Astrocyte (in vitro differentiated cells and primary cell): ENCODE measurements at regions not wholly inside any gene's neighbourhood (a gene's known extent, or its start where the extent isn't known, plus 50 kb on each side); places are given as distances from the start of the nearest gene placed in this dataset.

ENCODE experiments used
- DNase-seq: peaks from one replicate; pipeline ENCODE4 v3.0.0-alpha.2; 2010; ENCODE audit warnings: low read depth
- FAIRE-seq: peaks from 2 replicates; lab custom pipeline; 2011; peaks lifted over from hg19 to GRCh38; lab: Jason Lieb, UNC
- H2AFZ ChIP-seq: 2 replicates; pipeline ENCODE4 v1.6.0; 2012; ENCODE audit warnings: low read depth, low read length, inconsistent platforms
- H3K27ac ChIP-seq: 2 replicates; pipeline ENCODE4 v1.5.1; 2011; ENCODE audit warnings: low read depth, low read length, inconsistent platforms
- H3K27me3 ChIP-seq: 2 replicates; pipeline ENCODE4 v1.6.0; 2011; ENCODE audit warnings: low read length, inconsistent platforms; ENCODE audit not compliant: insufficient read depth
- H3K36me3 ChIP-seq: 2 replicates; pipeline ENCODE4 v1.5.1; 2011; ENCODE audit warnings: low read length, inconsistent platforms; ENCODE audit not compliant: insufficient read depth
- H3K4me1 ChIP-seq: 2 replicates; pipeline ENCODE4 v1.5.1; 2011; ENCODE audit warnings: low read length, inconsistent platforms; ENCODE audit not compliant: insufficient read depth
- H3K4me2 ChIP-seq: 2 replicates; pipeline ENCODE4 v1.6.0; 2012; ENCODE audit warnings: low read length, inconsistent platforms
- H3K4me3 ChIP-seq: 2 replicates; pipeline ENCODE4 v1.5.1; 2011; ENCODE audit warnings: low read depth, mild to moderate bottlenecking, low read length, inconsistent platforms; ENCODE audit not compliant: insufficient read depth
- H3K79me2 ChIP-seq: 2 replicates; pipeline ENCODE4 v1.6.0; 2012; ENCODE audit warnings: mild to moderate bottlenecking, low read length, inconsistent platforms; ENCODE audit not compliant: insufficient read depth
- H3K9ac ChIP-seq: 2 replicates; pipeline ENCODE4 v1.6.0; 2012; ENCODE audit warnings: mild to moderate bottlenecking, low read length, inconsistent platforms
- H3K9me3 ChIP-seq: 2 replicates; pipeline ENCODE4 v1.5.1; 2012; ENCODE audit warnings: low read depth, mild to moderate bottlenecking, low read length, inconsistent platforms; ENCODE audit not compliant: insufficient read depth
- H4K20me1 ChIP-seq: 2 replicates; pipeline ENCODE4 v1.6.0; 2012; ENCODE audit warnings: low read length, inconsistent platforms; ENCODE audit not compliant: insufficient read depth
- H3K27ac Mint-ChIP-seq: one replicate; pipeline ENCODE4 v1.8.0; 2021; ENCODE audit warnings: mild to moderate bottlenecking, mixed read lengths; ENCODE audit not compliant: unreplicated experiment
- H3K27me3 Mint-ChIP-seq: one replicate; pipeline ENCODE4 v1.8.0; 2021; ENCODE audit warnings: low read depth, mixed read lengths; ENCODE audit not compliant: unreplicated experiment
- H3K36me3 Mint-ChIP-seq: one replicate; pipeline ENCODE4 v1.8.0; 2021; ENCODE audit warnings: low read depth, mixed read lengths; ENCODE audit not compliant: unreplicated experiment
- H3K4me1 Mint-ChIP-seq: one replicate; pipeline ENCODE4 v1.8.0; 2021; ENCODE audit warnings: low read depth, mixed read lengths; ENCODE audit not compliant: unreplicated experiment
- H3K4me3 Mint-ChIP-seq: one replicate; pipeline ENCODE4 v1.8.0; 2021; ENCODE audit warnings: mild to moderate bottlenecking, moderate library complexity, mixed read lengths; ENCODE audit not compliant: unreplicated experiment
- H3K9me3 Mint-ChIP-seq: one replicate; pipeline ENCODE4 v1.8.0; 2021; ENCODE audit warnings: mild to moderate bottlenecking, mixed read lengths; ENCODE audit not compliant: unreplicated experiment
- CTCF ChIP-seq: IDR thresholded peaks from 2 replicates; pipeline ENCODE4 v1.5.1; 2011; ENCODE audit warnings: low read depth, mild to moderate bottlenecking, inconsistent platforms, low read length, moderate library complexity; ENCODE audit not compliant: insufficient read depth
- EZH2 ChIP-seq: IDR thresholded peaks from 2 replicates; pipeline ENCODE4 v1.6.1; 2012; ENCODE audit warnings: mild to moderate bottlenecking, low read length, inconsistent platforms; ENCODE audit not compliant: insufficient read depth

GRCh38 chr9:116042321-116042720 lies 111.3 kb upstream of the PAPPA start:
- Mint-ChIP-seq H3K4me3 (no peak overlapping the region), H3K27me3 (no peaks in the 10 kb centered on the region), H3K27ac (no peak overlapping the region), H3K36me3 (no peaks in the 10 kb centered on the region), H3K9me3 (no peaks in the 10 kb centered on the region), H3K4me1 (no peaks in the 10 kb centered on the region)
- DNase-seq, result no peak
- TF ChIP-seq EZH2, result no peak
- no peak for TF ChIP-seq CTCF
- no peak overlapping the region for H3K9ac ChIP-seq
- no peaks in the 10 kb centered on the region for H3K4me1 ChIP-seq
- no peaks in the 10 kb centered on the region for H4K20me1 ChIP-seq
- no peak for FAIRE-seq
- no peaks in the 10 kb centered on the region for H3K79me2 ChIP-seq
- peaks cover 3% of the 10 kb centered on the region for H3K27me3 ChIP-seq
- no peak overlapping the region for H2AFZ ChIP-seq
- no peak overlapping the region for H3K4me3 ChIP-seq
- H3K36me3 ChIP-seq, result no peaks in the 10 kb centered on the region
- no peak overlapping the region for H3K4me2 ChIP-seq
- no peaks in the 10 kb centered on the region for H3K9me3 ChIP-seq
- H3K27ac ChIP-seq, result no peak overlapping the region

GRCh38 chr9:116045083-116045482 lies 108.5 kb upstream of the PAPPA start:
- Histone ChIP-seq H3K27me3 (no peaks in the 10 kb centered on the region), H4K20me1 (no peaks in the 10 kb centered on the region), H3K9me3 (no peaks in the 10 kb centered on the region), H3K27ac (no peak overlapping the region), H3K4me3 (no peak overlapping the region), H3K4me2 (no peak overlapping the region), H3K79me2 (no peaks in the 10 kb centered on the region), H3K9ac (no peak overlapping the region), H3K36me3 (no peaks in the 10 kb centered on the region), H2AFZ (no peak overlapping the region), H3K4me1 (no peaks in the 10 kb centered on the region)
- FAIRE-seq, result no peak
- H3K36me3 Mint-ChIP-seq, result no peaks in the 10 kb centered on the region
- DNase-seq, result no peak
- no peaks in the 10 kb centered on the region for H3K9me3 Mint-ChIP-seq
- no peaks in the 10 kb centered on the region for H3K27me3 Mint-ChIP-seq
- TF ChIP-seq CTCF (no peak), EZH2 (no peak)
- no peak overlapping the region for H3K27ac Mint-ChIP-seq
- no peaks in the 10 kb centered on the region for H3K4me1 Mint-ChIP-seq
- no peak overlapping the region for H3K4me3 Mint-ChIP-seq

- Mint-ChIP-seq H3K27ac (no peak overlapping the region), H3K4me1 (no peaks in the 10 kb centered on the region), H3K4me3 (no peak overlapping the region), H3K36me3 (no peaks in the 10 kb centered on the region), H3K27me3 (peaks cover 8% of the 10 kb centered on the region), H3K9me3 (no peaks in the 10 kb centered on the region)
- H3K4me3 ChIP-seq, result no peak overlapping the region
- no peaks in the 10 kb centered on the region for H3K79me2 ChIP-seq
- H3K36me3 ChIP-seq, result no peaks in the 10 kb centered on the region
- no peak overlapping the region for H2AFZ ChIP-seq
- no peak for FAIRE-seq
- DNase-seq, result no peak
- H3K4me2 ChIP-seq, result no peak overlapping the region
- no peaks in the 10 kb centered on the region for H3K9me3 ChIP-seq
- peaks cover 6% of the 10 kb centered on the region for H3K27me3 ChIP-seq
- TF ChIP-seq EZH2 (no peak), CTCF (no peak)
- no peaks in the 10 kb centered on the region for H3K4me1 ChIP-seq
- H3K9ac ChIP-seq, result no peak overlapping the region
- H4K20me1 ChIP-seq, result no peaks in the 10 kb centered on the region
- H3K27ac ChIP-seq, result no peak overlapping the region
These were observed 105.5 kb upstream of the PAPPA start for GRCh38 chr9:116048081-116048480.
